Pancreas (tissue), 10 donors: ENCODE measurements at regions not wholly inside any gene's neighbourhood (a gene's known extent, or its start where the extent isn't known, plus 50 kb on each side); places are given as distances from the start of the nearest gene placed in this dataset.

Experiments used
- ATAC-seq, 4 donors: fragments of 200-7000 bp; cut with Tn5 transposase; one replicate each; pipeline versions ENCODE4 v1.8.0 to v1.9.1; 2020; ENCODE audit warnings: mild to moderate bottlenecking in 4 of 4, moderate library complexity in 4 of 4
- DNase-seq, 6 donors: peaks; one replicate each; pipeline ENCODE4 v3.0.0-alpha.2; 2020
- FAIRE-seq: peaks from 2 replicates; lab custom pipeline; 2012; peaks lifted over from hg19 to GRCh38; lab: Jason Lieb, UNC
- H3K27ac ChIP-seq, 4 donors: fragments of 200-600 bp; sonication (generic); 1 replicate in 3 of 4; 2 replicates in 1 of 4; pipeline versions ENCODE4 v1.5.0 to v1.8.0; 2020
- H3K27me3 ChIP-seq, 4 donors: fragments of 200-600 bp; one replicate each; pipeline ENCODE4 v1.8.0; 2021
- H3K36me3 ChIP-seq, 3 donors: fragments of 200-600 bp; sonication (generic) in 1 of 3; one replicate each; pipeline versions ENCODE4 v1.5.0 to v1.8.0; 2020 to 2021
- H3K4me1 ChIP-seq, 3 donors: fragments of 200-600 bp; one replicate each; pipeline ENCODE4 v1.8.0; 2021
- H3K4me3 ChIP-seq, 4 donors: fragments of 200-600 bp; sonication (generic) in 2 of 4; one replicate each; pipeline versions ENCODE4 v1.5.0 to v1.8.0; 2020 to 2021
- H3K9me3 ChIP-seq, 4 donors: fragments of 200-600 bp; one replicate each; pipeline ENCODE4 v1.8.0; 2021
- WGBS, 2 donors: extraction: QIAGEN DNeasy Blood & Tissue Kit; methylation state at CpG; one replicate each; pipeline ENCODE4 v1.1.7; 2013; 5-methylcytosine and 5-hydroxymethylcytosine counted together
- intact Hi-C, 3 donors: fragments of 100-400 bp; cut with DNase I; formaldehyde crosslinking; loops; one replicate each; pipeline versions ENCODE4 v1.11.1 to v1.14.2; 2022
- TF ChIP-seq, protein P1 (sequence below), 4 donors: fragments of 200-600 bp; sonication (generic) in 3 of 4; IDR thresholded peaks; one replicate each; pipeline versions ENCODE4 v1.5.0 to v1.8.0; 2021; ENCODE audit warnings: antibody characterized with exemption in 4 of 4
- donor health status: healthy with polysubstance abuse.
- donor health status: DM: no; HTN: no; CAD: no; lungs with moderate emphysema.
- donor health status: DM: no; HTN: no; CAD: no.
- donor health status: control.
- donor health status: control.
- donor health status: Bipolar disorder and iron deficiency.
- donor health status: DM: yes; HTN: yes; CAD: no.
- donor health status: DM: no; HTN: no; CAD: no.
- donor health status: DM: no; HTN: no; CAD: no.
- donor health status: DM: yes; HTN: yes; CAD: no.

DNA sequence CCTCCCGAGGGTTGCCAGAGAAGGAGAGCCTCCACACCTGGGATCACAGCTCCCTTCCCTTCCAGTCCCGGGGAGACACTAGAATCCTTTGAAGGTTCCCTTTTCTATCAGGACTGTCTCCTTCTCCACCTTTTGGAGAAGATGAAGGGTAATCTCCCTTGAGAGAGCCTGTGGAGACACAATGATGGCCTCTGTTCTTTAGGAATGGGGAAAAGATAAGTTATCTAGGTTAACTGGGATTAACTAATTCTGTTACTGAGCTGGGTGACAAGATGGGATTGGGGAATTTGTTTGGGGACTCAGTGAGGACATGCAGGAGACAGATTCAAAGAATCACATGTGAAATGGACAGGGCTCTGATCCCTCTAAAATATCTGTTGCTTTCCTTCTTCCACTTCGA lies 181.1 kb upstream of the BMPER start:
- Histone ChIP-seq H3K36me3 (no peaks in the 10 kb centered on the region), H3K27me3 (no peaks in the 10 kb centered on the region), H3K9me3 (no peaks in the 10 kb centered on the region), H3K4me1 (no peaks in the 10 kb centered on the region), H3K27ac (no peak overlapping the region), H3K4me3 (no peak overlapping the region)
- FAIRE-seq = no peak
- no peak for ATAC-seq
- TF ChIP-seq, protein P1, sequence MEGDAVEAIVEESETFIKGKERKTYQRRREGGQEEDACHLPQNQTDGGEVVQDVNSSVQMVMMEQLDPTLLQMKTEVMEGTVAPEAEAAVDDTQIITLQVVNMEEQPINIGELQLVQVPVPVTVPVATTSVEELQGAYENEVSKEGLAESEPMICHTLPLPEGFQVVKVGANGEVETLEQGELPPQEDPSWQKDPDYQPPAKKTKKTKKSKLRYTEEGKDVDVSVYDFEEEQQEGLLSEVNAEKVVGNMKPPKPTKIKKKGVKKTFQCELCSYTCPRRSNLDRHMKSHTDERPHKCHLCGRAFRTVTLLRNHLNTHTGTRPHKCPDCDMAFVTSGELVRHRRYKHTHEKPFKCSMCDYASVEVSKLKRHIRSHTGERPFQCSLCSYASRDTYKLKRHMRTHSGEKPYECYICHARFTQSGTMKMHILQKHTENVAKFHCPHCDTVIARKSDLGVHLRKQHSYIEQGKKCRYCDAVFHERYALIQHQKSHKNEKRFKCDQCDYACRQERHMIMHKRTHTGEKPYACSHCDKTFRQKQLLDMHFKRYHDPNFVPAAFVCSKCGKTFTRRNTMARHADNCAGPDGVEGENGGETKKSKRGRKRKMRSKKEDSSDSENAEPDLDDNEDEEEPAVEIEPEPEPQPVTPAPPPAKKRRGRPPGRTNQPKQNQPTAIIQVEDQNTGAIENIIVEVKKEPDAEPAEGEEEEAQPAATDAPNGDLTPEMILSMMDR (IDR thresholded peaks at IDR 0.05) = no peak
- intact Hi-C loops = no loop called here
- no peak for DNase-seq
- WGBS, 2 donors = 70 to 81% methylated on average over 3 of the region's 3 CpGs

DNA sequence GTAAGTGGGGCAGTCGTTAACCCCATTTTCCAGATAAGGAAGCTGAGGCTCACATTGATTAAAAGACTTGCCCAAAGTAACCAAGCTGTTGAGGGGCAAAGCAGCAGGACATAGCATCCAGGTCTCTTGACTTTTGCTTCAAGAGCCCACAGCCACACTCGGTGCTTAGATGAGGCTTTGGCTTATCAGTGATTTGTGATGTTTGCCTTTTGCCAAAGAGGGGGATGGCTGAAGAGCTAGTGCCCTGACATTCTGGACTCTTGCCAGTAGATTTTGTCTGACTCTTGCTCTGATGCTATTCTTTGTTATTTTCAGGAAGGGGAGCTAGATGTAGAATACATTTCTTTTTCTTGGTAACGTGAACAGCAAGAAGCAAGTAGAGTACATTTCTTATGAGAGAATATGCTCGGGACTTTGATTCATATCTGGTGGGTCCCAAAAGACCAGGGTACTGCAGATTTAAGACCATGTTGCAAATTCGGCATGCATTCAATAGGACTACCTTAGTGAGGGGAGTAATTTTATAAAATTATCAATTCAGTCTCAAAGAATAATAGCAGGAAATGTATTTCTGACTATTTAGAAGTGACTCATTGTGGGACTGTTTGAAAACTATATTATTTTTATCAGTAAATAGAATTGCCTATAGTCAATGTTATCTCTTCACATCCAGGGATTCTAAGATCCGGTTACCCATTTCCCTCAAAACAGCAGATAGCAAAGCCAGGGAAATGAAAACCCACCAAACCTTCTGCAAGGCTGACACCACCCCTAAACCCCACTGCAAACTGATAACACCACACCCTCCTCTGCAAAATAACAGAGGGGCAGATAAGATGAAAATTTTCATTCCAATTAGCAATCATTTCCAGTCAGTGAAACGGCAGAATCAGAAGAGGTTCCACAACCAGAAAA lies 180.0 kb upstream of the BMPER start:
- WGBS, 2 donors = 69 to 77% methylated on average over 7 of the region's 7 CpGs
- H3K27me3 ChIP-seq = no peaks in the 10 kb centered on the region
- H3K4me3 ChIP-seq = no peak overlapping the region
- FAIRE-seq (no peak), DNase-seq (no peak), ATAC-seq (no peak)
- TF ChIP-seq, protein P1 (IDR thresholded peaks at IDR 0.05) = no peak
- H3K27ac ChIP-seq = no peak overlapping the region
- intact Hi-C loops = no loop called here
- H3K36me3 ChIP-seq = no peaks in the 10 kb centered on the region
- H3K4me1 ChIP-seq = no peaks in the 10 kb centered on the region
- no peaks in the 10 kb centered on the region for H3K9me3 ChIP-seq

DNA sequence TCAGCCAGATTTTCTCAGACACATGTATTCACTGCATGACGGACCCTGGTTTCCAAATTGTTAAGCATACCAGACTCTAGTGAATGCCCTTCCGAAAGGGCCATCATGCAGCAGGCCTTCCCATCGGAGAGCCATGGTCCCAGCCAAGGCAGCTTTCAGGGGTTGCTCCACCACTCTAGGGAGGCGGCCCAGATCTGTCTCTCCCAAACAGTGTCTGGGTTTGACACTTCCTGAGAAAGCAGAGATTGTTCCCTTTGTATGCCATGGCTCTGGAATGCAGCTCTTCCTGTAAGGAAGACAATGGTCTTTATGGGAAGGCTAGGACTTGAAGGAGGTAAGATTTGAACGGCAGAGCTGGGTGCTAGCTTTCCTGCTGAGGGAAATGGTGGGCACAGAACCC lies 178.8 kb upstream of the BMPER start:
- intact Hi-C loops = no loop called here
- no peak overlapping the region for H3K4me3 ChIP-seq
- no peaks in the 10 kb centered on the region for H3K4me1 ChIP-seq
- 81% methylated on average over 5 of the region's 5 CpGs for WGBS, 2 donors
- FAIRE-seq = no peak
- H3K36me3 ChIP-seq = no peaks in the 10 kb centered on the region
- no peak for ATAC-seq
- H3K27me3 ChIP-seq = no peaks in the 10 kb centered on the region
- TF ChIP-seq, protein P1 (IDR thresholded peaks at IDR 0.05) = no peak
- DNase-seq = no peak
- H3K9me3 ChIP-seq = no peaks in the 10 kb centered on the region
- H3K27ac ChIP-seq = no peak overlapping the region

DNA sequence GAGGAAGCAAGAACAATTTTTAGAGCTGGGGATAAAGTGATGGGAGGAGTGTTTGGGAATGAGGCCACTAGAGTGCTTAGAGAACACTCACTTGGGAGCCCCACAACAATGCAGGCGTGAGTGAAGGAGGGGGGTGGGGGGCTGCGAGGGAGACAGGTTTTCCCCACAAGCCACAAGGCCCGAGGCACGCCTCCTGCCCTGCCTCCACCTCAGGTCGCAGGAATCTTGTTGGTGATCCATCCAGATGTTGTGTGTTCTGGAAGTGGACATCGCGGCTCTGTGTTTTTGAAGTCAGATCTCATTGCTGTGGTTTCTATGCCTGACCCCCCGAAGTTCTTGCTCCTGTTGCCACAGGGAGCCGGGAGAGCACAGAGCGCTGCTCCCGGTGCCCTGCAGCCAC lies 178.0 kb upstream of the BMPER start:
- no peak for ATAC-seq
- 83 to 89% methylated on average over 11 of the region's 11 CpGs for WGBS, 2 donors
- TF ChIP-seq, protein P1 (IDR thresholded peaks at IDR 0.05) = no peak
- Histone ChIP-seq H3K36me3 (no peaks in the 10 kb centered on the region), H3K4me1 (no peaks in the 10 kb centered on the region), H3K27me3 (no peaks in the 10 kb centered on the region), H3K4me3 (no peak overlapping the region), H3K27ac (no peak overlapping the region), H3K9me3 (no peaks in the 10 kb centered on the region)
- FAIRE-seq = no peak
- DNase-seq = no peak
- intact Hi-C loops = no loop called here
